WI38 (cell line): ENCODE measurements at regions not wholly inside any gene's neighbourhood (a gene's known extent, or its start where the extent isn't known, plus 50 kb on each side); places are given as distances from the start of the nearest gene placed in this dataset.

Source experiments
- H3K4me3 ChIP-seq: 2 replicates; pipeline ENCODE4 v1.5.1; 2011; ENCODE audit warnings: low read depth, mild to moderate bottlenecking, control low read depth, low read length
- TF ChIP-seq, protein P1 (sequence below): IDR thresholded peaks from 2 replicates; pipeline ENCODE4 v1.5.1; 2012; ENCODE audit warnings: low read depth, mild to moderate bottlenecking, control low read depth, low read length

DNA sequence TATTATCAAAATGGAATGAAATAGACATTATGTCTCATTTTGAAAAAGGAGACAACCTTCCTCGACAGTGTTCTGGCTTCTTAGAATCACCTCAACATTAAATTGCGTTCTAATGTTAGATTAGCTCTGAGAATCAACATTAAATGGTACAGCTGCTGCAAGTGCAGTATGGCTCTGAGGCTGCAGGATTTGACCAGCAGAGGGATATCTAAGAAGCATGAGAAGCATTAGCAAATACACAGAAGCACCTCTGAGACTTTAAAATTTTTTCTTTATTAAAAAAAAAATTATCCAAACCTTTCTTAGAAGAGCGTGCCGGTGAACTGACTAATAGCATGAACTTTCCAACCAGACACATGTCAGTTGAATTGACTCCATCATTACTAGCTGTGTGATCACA, 253.4 kb upstream of the LRIG3 start:
- TF ChIP-seq, protein P1, sequence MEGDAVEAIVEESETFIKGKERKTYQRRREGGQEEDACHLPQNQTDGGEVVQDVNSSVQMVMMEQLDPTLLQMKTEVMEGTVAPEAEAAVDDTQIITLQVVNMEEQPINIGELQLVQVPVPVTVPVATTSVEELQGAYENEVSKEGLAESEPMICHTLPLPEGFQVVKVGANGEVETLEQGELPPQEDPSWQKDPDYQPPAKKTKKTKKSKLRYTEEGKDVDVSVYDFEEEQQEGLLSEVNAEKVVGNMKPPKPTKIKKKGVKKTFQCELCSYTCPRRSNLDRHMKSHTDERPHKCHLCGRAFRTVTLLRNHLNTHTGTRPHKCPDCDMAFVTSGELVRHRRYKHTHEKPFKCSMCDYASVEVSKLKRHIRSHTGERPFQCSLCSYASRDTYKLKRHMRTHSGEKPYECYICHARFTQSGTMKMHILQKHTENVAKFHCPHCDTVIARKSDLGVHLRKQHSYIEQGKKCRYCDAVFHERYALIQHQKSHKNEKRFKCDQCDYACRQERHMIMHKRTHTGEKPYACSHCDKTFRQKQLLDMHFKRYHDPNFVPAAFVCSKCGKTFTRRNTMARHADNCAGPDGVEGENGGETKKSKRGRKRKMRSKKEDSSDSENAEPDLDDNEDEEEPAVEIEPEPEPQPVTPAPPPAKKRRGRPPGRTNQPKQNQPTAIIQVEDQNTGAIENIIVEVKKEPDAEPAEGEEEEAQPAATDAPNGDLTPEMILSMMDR: no peak
- no peak overlapping the region for H3K4me3 ChIP-seq

DNA sequence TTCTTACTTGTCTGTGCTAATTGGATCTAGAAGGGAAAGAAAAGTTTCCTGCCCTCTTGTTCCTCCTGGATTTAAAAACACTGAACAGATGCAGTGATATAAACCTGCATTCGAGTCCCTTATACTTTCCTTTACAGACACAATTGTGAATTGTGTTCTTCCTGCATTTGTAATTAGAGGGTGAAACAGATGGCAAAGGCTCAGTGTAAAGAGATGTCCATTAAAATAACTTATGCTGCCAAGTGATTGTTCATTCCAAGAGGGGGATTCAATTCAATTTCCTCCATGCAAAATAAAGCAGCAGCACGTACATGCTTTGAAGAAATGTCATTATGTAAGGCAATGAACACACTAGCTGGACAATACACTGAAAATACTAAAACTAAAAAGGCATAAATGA, 248.3 kb upstream of the LRIG3 start:
- H3K4me3 ChIP-seq: no peak overlapping the region
- TF ChIP-seq, protein P1: no peak

DNA sequence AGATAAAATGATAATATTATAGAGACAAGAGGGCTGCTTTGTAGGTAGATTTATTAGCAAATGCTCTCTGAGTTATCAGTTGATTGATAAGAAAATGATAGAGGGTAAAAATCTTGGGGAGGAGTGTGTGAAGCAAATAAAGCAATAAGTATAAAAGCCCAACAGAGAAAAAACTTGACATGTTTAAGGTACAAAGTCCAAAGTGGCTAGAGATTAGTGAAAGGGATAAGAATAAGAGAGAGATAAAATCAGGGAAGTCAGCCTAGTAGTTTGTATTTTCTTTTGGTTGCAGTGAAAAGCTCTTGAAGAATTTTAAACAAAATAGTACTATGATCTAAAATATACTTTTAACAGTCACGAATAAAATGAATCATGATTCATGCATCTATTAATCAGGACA, 246.2 kb upstream of the LRIG3 start:
- H3K4me3 ChIP-seq: no peak overlapping the region

DNA sequence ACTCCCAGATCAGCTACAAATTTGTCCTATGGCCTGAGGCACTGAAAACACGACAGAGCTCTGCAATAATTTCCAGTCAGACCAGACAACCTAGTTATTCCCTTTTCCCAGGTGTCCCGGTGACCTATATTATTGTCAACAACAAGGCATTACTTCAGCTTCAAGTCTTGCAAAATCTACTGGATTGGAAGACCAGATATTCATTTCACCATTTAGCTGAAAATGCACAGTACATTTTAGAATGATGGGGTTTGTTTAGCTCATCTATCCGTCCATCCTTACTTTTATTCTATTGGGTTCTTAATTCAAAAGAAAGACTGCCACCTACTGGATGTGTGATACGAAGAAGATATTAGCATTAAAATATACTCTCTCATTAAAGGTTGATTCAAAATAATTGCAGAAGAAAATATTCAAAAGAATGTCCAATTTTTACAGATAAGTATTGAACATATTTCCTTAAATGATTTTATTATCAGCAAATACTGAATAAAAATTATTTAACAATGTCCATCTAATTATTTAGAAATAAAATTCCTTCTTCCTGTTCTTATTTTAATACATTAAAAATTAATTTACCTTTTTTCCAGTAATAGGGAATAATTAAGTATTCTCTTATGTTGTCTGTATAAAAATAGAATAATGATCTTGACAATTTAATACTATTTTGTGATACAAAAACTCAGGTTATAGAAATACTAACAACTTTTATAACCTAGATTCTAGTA, 244.9 kb upstream of the LRIG3 start:
- H3K4me3 ChIP-seq: no peak overlapping the region
- TF ChIP-seq, protein P1: peak; percentile 4; the same call in 1 of the 2 replicates

More for the DNA sequence above, 246.2 kb upstream of the LRIG3 start:
- TF ChIP-seq, protein P1: no peak

DNA sequence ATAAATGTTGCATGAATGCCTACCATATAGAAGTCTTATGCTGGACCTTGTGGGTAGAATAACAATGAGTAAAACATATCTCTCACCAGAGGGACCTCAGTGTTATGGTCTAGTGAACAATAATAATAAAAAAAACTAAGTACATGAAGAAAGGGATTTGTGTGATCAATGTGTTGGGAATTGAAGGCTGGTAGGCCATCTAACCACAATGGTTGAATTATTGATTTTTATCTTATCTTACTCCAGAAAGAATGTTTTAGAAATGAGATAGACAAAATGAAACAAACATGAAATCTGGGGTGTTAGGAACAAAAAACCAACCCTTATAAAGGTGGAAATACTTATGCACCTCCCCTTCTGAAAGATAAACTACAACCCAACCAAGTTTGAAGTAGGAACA, 243.9 kb upstream of the LRIG3 start:
- TF ChIP-seq, protein P1: no peak
- H3K4me3 ChIP-seq: no peak overlapping the region

DNA sequence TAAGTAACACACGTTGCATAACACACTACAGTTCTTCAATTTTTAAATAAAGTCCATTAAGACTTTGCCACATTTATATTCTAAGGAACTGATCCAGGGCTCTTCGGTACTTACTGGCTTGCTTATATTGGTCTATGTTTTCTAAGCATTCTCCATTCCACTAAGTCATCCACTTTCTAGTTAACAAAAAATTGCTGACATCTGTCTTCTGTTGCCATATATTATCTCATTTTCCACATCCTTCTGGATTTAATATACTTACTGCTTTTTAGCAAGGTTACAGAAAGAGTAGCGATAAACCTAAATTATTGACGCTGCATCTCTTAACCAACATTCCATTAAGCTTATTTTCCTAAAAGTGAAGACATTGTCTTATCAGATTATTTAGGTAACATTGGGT, 238.4 kb upstream of the LRIG3 start:
- no peak overlapping the region for H3K4me3 ChIP-seq
- TF ChIP-seq, protein P1: no peak

DNA sequence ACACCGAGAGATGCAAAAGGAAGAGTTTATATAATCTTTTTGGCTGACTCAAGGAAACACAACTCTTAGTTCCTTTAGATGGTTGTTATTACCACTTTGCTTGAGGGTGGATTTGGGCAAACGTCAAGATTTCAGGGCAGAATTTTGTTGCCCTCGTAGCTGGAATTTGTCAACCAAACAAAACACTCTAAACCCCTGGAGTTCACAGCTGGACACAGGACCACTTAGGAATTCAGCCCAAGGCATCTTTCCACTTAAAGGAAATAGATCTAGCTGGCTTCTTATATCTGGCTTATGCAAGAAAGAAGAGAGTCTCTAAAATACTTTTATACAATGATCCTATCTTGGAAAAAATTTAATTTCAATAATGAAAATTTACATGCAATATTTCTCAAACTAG, 237.8 kb upstream of the LRIG3 start:
- TF ChIP-seq, protein P1: no peak
- H3K4me3 ChIP-seq: no peak overlapping the region
